ENCODE measurements at regions not wholly inside any gene's neighbourhood (a gene's known extent, or its start where the extent isn't known, plus 50 kb on each side); places are given as distances from the start of the nearest gene placed in this dataset.
"Not testable (repeated sequence)": the region's sequence is repeated elsewhere in the genome, so short reads cannot be mapped to it uniquely, and the experiment has no call there.

GRCh38 chr22:22820626-22821025 lies 67.0 kb upstream of the IGLL5 start:
- Histone ChIP-seq H3K4me3 (ENCODE audit: low read length) (no peak overlapping the region), H3K4me1 (ENCODE audit: insufficient read depth, low read length) (peaks cover 84% of the 10 kb centered on the region), H3K27me3 (ENCODE audit: insufficient read depth, low read length) (no peaks in the 10 kb centered on the region), H3K9me3 (ENCODE audit: low read depth, low read length) (no peaks in the 10 kb centered on the region)

GRCh38 chr22:22821340-22821739 lies 66.3 kb upstream of the IGLL5 start:
- no peak overlapping the region for H3K4me3 ChIP-seq (ENCODE audit: low read length)
- peaks cover 77% of the 10 kb centered on the region for H3K4me1 ChIP-seq (ENCODE audit: insufficient read depth, low read length)
- H3K9me3 ChIP-seq (ENCODE audit: low read depth, low read length), result no peaks in the 10 kb centered on the region
- H3K27me3 ChIP-seq (ENCODE audit: insufficient read depth, low read length), result no peaks in the 10 kb centered on the region

DNA sequence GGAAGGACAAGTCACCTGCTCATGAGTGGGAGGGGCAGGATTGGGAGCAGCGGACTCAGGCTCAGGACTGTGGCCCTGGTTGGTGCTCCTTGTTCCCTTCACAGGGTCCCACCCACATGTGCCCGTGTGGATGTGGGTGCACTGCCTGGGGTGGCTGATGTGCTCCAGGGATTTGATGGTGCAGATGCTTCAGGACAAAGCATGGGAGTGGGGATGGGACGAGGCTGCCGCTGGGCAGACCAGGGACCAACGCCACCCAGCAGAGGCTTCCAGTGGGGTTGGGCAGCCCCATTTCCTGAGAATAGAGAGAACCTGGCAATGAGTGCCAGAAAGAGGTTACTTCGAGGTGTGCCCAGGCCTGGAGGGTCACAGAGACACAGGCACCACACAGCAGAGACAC lies 65.5 kb upstream of the IGLL5 start:
- Histone ChIP-seq H3K27me3 (ENCODE audit: insufficient read depth, low read length) (no peaks in the 10 kb centered on the region), H3K9me3 (ENCODE audit: low read depth, low read length) (no peaks in the 10 kb centered on the region), H3K4me3 (ENCODE audit: low read length) (no peak overlapping the region), H3K4me1 (ENCODE audit: insufficient read depth, low read length) (peaks cover 69% of the 10 kb centered on the region)

DNA sequence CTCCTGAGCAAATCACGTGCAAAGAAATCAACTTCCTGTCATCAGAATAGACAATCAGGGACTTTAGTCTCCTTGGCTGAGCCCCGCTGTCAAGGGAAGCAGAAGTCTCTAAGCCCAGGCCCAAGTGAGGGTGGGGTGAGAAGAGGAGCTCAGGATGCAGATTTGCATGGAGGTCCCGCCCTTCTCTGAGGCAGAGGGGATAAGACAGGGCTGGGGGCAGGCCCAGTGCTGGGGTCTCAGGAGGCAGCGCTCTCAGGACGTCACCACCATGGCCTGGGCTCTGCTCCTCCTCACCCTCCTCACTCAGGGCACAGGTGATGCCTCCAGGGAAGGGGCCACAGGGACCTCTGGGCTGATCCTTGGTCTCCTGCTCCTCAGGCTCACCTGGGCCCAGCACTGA lies 65.1 kb upstream of the IGLL5 start:
- not testable (repeated sequence) for H3K4me3 ChIP-seq (ENCODE audit: low read length); H3K9me3 ChIP-seq (ENCODE audit: low read depth, low read length); H3K27me3 ChIP-seq (ENCODE audit: insufficient read depth, low read length)
- peaks cover 65% of the 10 kb centered on the region for H3K4me1 ChIP-seq (ENCODE audit: insufficient read depth, low read length)

DNA sequence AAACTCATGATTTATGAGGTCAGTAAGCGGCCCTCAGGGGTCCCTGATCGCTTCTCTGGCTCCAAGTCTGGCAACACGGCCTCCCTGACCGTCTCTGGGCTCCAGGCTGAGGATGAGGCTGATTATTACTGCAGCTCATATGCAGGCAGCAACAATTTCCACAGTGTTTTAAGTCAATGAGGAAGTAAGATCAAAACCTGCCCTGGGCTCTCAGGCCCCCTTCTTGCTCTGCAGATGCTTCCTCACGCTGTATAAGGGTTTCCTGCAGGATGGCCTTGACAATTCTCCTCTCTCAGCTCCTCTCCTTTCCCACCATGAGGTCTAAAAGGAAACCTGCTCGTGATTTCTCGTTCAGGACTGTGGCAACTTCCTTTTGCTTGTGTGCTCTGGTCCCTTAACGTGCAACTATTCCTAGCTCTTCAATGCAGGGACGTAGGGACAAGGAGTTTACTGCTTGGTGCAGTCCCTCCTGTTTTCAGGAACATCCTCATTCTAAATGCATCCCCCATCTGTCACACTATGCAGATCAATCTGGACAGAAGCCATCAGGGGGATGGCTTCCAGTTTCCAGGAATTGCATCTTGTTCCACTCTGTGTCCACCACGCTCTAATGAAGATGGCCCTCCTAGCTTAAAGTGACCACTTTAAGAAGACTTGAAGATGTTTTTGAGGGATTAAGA lies 64.3 kb upstream of the IGLL5 start:
- Histone ChIP-seq H3K4me3 (ENCODE audit: low read length) (no peak overlapping the region), H3K27me3 (ENCODE audit: insufficient read depth, low read length) (no peaks in the 10 kb centered on the region), H3K4me1 (ENCODE audit: insufficient read depth, low read length) (peaks cover 57% of the 10 kb centered on the region), H3K9me3 (ENCODE audit: low read depth, low read length) (no peaks in the 10 kb centered on the region)

DNA sequence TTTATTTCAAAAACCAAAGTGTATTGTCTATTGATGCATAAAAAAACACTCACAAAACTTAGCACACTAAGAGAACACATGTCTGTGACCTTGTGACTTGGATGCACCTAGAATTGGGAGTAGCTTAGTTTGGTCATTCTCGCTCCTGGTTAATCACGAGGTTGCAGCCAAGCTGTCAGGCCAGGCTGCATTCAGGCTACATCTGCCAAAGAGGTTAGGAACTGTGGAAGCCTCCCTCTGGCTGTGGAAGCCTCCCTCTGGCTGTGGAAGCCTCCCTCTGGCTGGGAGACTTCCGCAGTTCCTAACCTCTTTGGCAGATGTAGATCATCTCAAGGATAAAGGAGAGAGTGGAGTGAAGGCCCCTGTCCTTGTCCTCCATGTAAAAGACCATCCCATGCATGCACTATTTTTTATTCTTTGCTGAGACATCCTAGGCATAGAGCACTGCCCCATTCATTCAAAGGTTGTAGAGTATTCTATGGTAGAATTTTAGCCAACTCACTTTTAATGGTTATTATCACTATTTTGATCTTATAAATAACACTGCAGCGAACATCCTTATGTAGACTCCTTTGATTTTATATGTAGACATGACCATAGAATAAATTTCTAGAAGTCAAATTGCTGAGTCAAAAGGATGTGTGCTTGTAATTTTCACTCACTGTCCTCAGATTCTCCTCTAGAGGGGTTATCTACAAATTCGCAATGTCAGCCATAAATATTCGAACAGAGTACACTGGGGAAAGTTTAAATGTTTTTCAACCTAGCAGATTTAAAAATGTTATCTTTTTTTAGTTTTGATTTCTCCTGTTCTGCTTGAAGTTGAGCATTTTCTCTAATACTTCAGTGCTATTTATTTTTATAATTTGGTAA lies 63.0 kb upstream of the IGLL5 start:
- H3K9me3 ChIP-seq (ENCODE audit: low read depth, low read length), result no peaks in the 10 kb centered on the region
- no peaks in the 10 kb centered on the region for H3K27me3 ChIP-seq (ENCODE audit: insufficient read depth, low read length)
- no peak overlapping the region for H3K4me3 ChIP-seq (ENCODE audit: low read length)
- peaks cover 44% of the 10 kb centered on the region for H3K4me1 ChIP-seq (ENCODE audit: insufficient read depth, low read length)

DNA sequence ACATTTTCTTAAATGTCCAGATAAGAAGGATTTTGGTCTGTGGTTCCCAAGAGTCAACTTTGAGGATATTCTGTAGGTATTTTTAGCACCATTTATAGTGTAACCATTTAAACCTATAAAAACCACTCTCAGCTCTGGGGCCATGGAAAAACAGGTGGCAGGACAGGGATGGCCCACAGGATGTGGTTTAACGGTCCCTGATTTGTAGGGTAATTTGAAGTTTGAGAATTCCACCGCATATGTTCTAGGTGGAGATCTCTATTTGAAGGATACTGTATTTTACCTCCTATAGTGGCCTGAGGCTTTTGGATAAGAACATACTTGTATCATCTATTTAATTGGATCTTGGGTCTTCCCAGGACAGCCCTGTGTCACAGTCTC lies 62.4 kb upstream of the IGLL5 start:
- Histone ChIP-seq H3K27me3 (ENCODE audit: insufficient read depth, low read length) (no peaks in the 10 kb centered on the region), H3K4me1 (ENCODE audit: insufficient read depth, low read length) (peaks cover 38% of the 10 kb centered on the region), H3K4me3 (ENCODE audit: low read length) (no peak overlapping the region), H3K9me3 (ENCODE audit: low read depth, low read length) (no peaks in the 10 kb centered on the region)

GRCh38 chr22:22827187-22827939 lies 60.3 kb upstream of the IGLL5 start:
- peaks cover 6% of the 10 kb centered on the region for H3K9me3 ChIP-seq (ENCODE audit: low read depth, low read length)
- H3K4me1 ChIP-seq (ENCODE audit: insufficient read depth, low read length), result peaks cover 19% of the 10 kb centered on the region
- H3K4me3 ChIP-seq (ENCODE audit: low read length), result no peak overlapping the region
- no peaks in the 10 kb centered on the region for H3K27me3 ChIP-seq (ENCODE audit: insufficient read depth, low read length)

- no peak overlapping the region for H3K4me3 ChIP-seq (ENCODE audit: low read length)
Observed at GRCh38 chr22:22830193-22830592, 57.4 kb upstream of the IGLL5 start.

DNA sequence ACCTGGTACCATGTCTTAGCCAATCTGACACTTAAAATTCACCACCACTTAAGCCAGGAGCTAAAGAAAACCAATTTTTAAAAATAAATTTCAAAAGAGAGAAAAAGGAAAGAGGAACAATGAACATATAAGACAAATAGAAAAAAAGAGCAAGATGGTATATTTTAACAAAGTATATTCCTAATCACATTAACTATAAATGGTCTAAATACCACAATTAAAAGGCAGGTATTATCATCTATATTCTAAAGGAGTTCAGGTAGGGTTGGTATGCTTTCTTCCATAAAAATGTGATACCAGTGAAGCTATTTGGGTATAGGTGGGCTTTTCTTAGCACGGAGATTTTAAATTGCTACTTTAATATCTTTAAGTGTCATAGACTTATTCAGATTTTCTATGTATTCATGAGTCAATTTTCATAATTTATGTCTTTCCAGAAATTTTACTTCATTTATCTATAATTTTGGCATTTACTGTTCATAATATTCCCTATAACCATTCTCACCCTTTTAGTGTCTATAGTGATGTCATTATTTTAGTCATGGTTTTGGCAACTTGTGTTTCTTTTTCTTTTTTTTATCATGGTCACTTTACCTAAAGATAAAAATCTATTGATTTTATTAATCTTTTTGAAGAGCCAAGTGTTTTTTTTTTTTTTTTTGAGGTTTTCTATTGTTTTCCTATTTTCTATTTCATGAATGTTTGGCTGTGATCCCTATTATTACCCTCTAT lies 56.5 kb upstream of the IGLL5 start:
- H3K9me3 ChIP-seq (ENCODE audit: low read depth, low read length), result peaks cover 6% of the 10 kb centered on the region
- H3K27me3 ChIP-seq (ENCODE audit: insufficient read depth, low read length), result no peaks in the 10 kb centered on the region
- peaks cover 6% of the 10 kb centered on the region for H3K4me1 ChIP-seq (ENCODE audit: insufficient read depth, low read length)

More at GRCh38 chr22:22830193-22830592, 57.4 kb upstream of the IGLL5 start:
- no peaks in the 10 kb centered on the region for H3K4me1 ChIP-seq (ENCODE audit: insufficient read depth, low read length)
- H3K9me3 ChIP-seq (ENCODE audit: low read depth, low read length), result peaks cover 6% of the 10 kb centered on the region
- no peaks in the 10 kb centered on the region for H3K27me3 ChIP-seq (ENCODE audit: insufficient read depth, low read length)

DNA sequence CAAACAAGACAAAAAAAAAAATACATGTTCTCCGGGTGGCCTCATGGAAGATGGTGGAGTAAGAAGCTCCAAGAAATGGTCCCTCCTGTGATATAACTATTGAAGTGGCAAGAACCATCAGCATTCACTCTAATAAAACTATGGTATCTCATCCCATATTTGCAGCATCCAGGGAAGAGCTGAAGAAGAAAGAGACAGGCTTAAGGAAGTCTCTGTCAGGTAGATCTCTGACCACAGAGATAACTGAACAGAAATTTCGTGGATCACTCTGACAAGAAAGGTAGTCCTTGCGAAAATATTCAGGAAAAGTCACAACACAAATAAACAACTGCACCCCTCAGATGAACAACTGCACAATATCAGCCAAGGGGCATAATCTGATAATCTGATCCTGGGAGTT lies 54.6 kb upstream of the IGLL5 start:
- peaks cover 6% of the 10 kb centered on the region for H3K9me3 ChIP-seq (ENCODE audit: low read depth, low read length)

More for the DNA sequence above, 56.5 kb upstream of the IGLL5 start:
- H3K4me3 ChIP-seq (ENCODE audit: low read length), result no peak overlapping the region

GRCh38 chr22:22833488-22833887 lies 54.1 kb upstream of the IGLL5 start:
- Histone ChIP-seq H3K9me3 (ENCODE audit: low read depth, low read length) (peaks cover 6% of the 10 kb centered on the region), H3K4me3 (ENCODE audit: low read length) (no peak overlapping the region), H3K27me3 (ENCODE audit: insufficient read depth, low read length) (no peaks in the 10 kb centered on the region), H3K4me1 (ENCODE audit: insufficient read depth, low read length) (peaks cover 29% of the 10 kb centered on the region)

More for the DNA sequence above, 54.6 kb upstream of the IGLL5 start:
- H3K27me3 ChIP-seq (ENCODE audit: insufficient read depth, low read length), result no peaks in the 10 kb centered on the region
- no peak overlapping the region for H3K4me3 ChIP-seq (ENCODE audit: low read length)
- H3K4me1 ChIP-seq (ENCODE audit: insufficient read depth, low read length), result peaks cover 25% of the 10 kb centered on the region

DNA sequence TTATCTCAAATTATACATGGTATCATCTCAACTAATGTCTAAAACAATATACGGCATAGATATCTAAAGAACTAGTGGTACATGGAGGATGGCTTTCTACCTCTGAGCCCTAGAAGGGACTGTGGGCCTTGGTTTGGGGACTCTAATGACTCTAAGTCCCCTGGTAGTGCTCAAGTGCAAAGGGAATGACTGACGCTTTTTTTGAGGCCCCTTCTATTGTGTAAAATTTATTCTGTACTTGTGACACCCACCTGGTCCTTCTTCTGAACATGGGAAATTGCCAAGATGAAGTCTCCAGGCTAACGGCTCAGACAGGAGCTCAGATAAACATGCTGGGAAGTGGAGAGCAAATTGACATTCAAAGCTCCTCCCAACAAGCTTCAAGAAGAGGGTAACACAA lies 53.4 kb upstream of the IGLL5 start:
- H3K27me3 ChIP-seq (ENCODE audit: insufficient read depth, low read length), result no peaks in the 10 kb centered on the region
- H3K9me3 ChIP-seq (ENCODE audit: low read depth, low read length), result peaks cover 6% of the 10 kb centered on the region
- peaks cover 35% of the 10 kb centered on the region for H3K4me1 ChIP-seq (ENCODE audit: insufficient read depth, low read length)

GRCh38 chr22:22834783-22835182 lies 52.8 kb upstream of the IGLL5 start:
- Histone ChIP-seq H3K27me3 (ENCODE audit: insufficient read depth, low read length) (no peaks in the 10 kb centered on the region), H3K4me1 (ENCODE audit: insufficient read depth, low read length) (peaks cover 35% of the 10 kb centered on the region), H3K9me3 (ENCODE audit: low read depth, low read length) (peaks cover 6% of the 10 kb centered on the region), H3K4me3 (ENCODE audit: low read length) (no peak overlapping the region)

More for the DNA sequence above, 53.4 kb upstream of the IGLL5 start:
- H3K4me3 ChIP-seq (ENCODE audit: low read length), result no peak overlapping the region

All from mononuclear cell (primary cell).